A673 (cell line): ENCODE measurements at regions not wholly inside any gene's neighbourhood (a gene's known extent, or its start where the extent isn't known, plus 50 kb on each side); places are given as distances from the start of the nearest gene placed in this dataset.

Source experiments
- EZH2 ChIP-seq: fragments of 200-600 bp; sonication (generic); IDR thresholded peaks from 2 replicates; pipeline ENCODE4 v1.6.1; 2017; ENCODE audit warnings: borderline replicate concordance, low read depth, mild to moderate bottlenecking, mixed read lengths, antibody characterized with exemption, low read length; ENCODE audit not compliant: poor library complexity, severe bottlenecking
- TF ChIP-seq, protein P1 (sequence below): fragments of 300-800, 200-600 bp; sonication (generic); conservative IDR thresholded peaks from 2 replicates; pipeline ENCODE4 v1.5.1; 2017; ENCODE audit warnings: low read depth, mild to moderate bottlenecking, antibody characterized with exemption, low read length, moderate library complexity, mixed read lengths

DNA sequence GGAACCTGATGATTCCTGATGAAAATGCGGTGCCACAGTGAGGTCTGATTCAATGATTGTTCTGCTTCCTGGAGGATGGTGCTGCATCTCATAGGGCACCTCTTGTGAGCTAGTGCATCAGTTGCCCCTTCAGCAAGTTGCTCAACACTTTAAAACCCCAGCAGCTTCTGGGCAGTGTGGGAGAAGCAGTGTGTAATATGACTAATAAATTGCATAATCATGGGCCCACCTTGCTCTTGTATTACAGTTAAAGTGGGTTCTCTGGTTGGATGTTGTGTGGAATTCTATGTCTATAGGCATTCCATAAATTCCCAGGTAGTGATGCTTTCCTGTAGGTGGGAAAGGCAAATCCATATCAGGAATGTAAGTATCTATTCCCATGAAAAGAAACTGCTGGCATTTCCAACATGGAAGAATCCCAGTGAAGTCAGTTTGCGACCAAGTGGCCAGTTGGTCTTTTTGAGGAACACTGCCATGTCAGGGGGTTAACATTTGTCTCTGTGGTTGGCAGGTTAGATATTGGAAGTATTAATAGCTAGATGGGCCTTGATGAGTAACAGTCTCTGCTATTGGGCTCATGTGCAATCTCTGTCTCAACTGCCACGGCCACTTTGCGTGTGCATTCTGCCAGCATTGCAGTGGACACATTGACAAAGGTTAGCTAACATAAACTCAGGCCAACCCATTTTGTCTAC lies 121.1 kb upstream of the OTUD4 start:
- TF ChIP-seq EZH2: no peak
- TF ChIP-seq, protein P1, sequence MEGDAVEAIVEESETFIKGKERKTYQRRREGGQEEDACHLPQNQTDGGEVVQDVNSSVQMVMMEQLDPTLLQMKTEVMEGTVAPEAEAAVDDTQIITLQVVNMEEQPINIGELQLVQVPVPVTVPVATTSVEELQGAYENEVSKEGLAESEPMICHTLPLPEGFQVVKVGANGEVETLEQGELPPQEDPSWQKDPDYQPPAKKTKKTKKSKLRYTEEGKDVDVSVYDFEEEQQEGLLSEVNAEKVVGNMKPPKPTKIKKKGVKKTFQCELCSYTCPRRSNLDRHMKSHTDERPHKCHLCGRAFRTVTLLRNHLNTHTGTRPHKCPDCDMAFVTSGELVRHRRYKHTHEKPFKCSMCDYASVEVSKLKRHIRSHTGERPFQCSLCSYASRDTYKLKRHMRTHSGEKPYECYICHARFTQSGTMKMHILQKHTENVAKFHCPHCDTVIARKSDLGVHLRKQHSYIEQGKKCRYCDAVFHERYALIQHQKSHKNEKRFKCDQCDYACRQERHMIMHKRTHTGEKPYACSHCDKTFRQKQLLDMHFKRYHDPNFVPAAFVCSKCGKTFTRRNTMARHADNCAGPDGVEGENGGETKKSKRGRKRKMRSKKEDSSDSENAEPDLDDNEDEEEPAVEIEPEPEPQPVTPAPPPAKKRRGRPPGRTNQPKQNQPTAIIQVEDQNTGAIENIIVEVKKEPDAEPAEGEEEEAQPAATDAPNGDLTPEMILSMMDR: no peak
